H1 (cell line): ENCODE measurements at regions not wholly inside any gene's neighbourhood (a gene's known extent, or its start where the extent isn't known, plus 50 kb on each side); places are given as distances from the start of the nearest gene placed in this dataset.

Experiments
- ATF2 ChIP-seq: IDR thresholded peaks from 2 replicates; pipeline ENCODE4 v1.6.1; 2012; ENCODE audit warnings: low read length, inconsistent platforms
- CHD2 ChIP-seq: IDR thresholded peaks from 2 replicates; pipeline ENCODE4 v1.6.1; 2012; ENCODE audit warnings: low read length, improper control_type of control experiment
- CTCF ChIP-seq, 3 experiments: IDR thresholded peaks; 1 replicate in 2 of 3; 2 replicates in 1 of 3; pipeline versions ENCODE4 v1.5.1 to v1.6.1; 2011; ENCODE audit warnings: low read length in 3 of 3, mild to moderate bottlenecking in 3 of 3, inconsistent platforms in 2 of 3, low read depth in 1 of 3, moderate library complexity in 1 of 3; ENCODE audit not compliant: insufficient read depth in 1 of 3; ENCODE audit errors: control extremely low read depth in 1 of 3
- EGR1 ChIP-seq: IDR thresholded peaks from 2 replicates; pipeline ENCODE4 v1.6.1; 2011; ENCODE audit warnings: low read depth, low read length, borderline replicate concordance
- EP300 ChIP-seq, 2 experiments: IDR thresholded peaks; 1 replicate in 1 of 2; 2 replicates in 1 of 2; pipeline ENCODE4 v1.6.1; 2011 to 2012; ENCODE audit warnings: low read depth in 2 of 2, low read length in 2 of 2, mild to moderate bottlenecking in 2 of 2, borderline replicate concordance in 1 of 2, inconsistent platforms in 1 of 2, moderate library complexity in 1 of 2
- JUN ChIP-seq: IDR thresholded peaks from 2 replicates; pipeline ENCODE4 v1.6.1; 2011; ENCODE audit warnings: low read depth, mild to moderate bottlenecking, improper control_type of control experiment, low read length
- POLR2A ChIP-seq, 2 experiments: IDR thresholded peaks; 1 replicate in 1 of 2; 2 replicates in 1 of 2; pipeline ENCODE4 v1.6.1; 2011; ENCODE audit warnings: low read depth in 2 of 2, low read length in 2 of 2, mild to moderate bottlenecking in 2 of 2; ENCODE audit errors: control extremely low read depth in 1 of 2
- RAD21 ChIP-seq, 2 experiments: IDR thresholded peaks in 1 of 2; conservative IDR thresholded peaks in 1 of 2; 2 replicates each; pipeline ENCODE4 v1.6.1; 2011; ENCODE audit warnings: low read depth in 2 of 2, low read length in 2 of 2, improper control_type of control experiment in 1 of 2, inconsistent platforms in 1 of 2, mild to moderate bottlenecking in 1 of 2, moderate library complexity in 1 of 2
- SP2 ChIP-seq: IDR thresholded peaks from 2 replicates; pipeline ENCODE4 v1.6.1; 2012; ENCODE audit warnings: mild to moderate bottlenecking, low read length, inconsistent platforms
- SUZ12 ChIP-seq: fragments of 200-600 bp; sonication (generic); IDR thresholded peaks from 2 replicates; pipeline ENCODE4 v1.6.1; 2012; ENCODE audit warnings: mild to moderate bottlenecking, inconsistent platforms, low read length, moderate library complexity, mixed read lengths
- TBP ChIP-seq: IDR thresholded peaks from 2 replicates; pipeline ENCODE4 v1.6.1; 2011; ENCODE audit warnings: low read depth, low read length, improper control_type of control experiment
- USF2 ChIP-seq: IDR thresholded peaks from 2 replicates; pipeline ENCODE4 v1.6.1; 2011; ENCODE audit warnings: low read length, improper control_type of control experiment
- ZNF274 ChIP-seq: IDR thresholded peaks from 2 replicates; pipeline ENCODE4 v1.7.0; 2012; ENCODE audit warnings: low read length, borderline replicate concordance; ENCODE audit errors: extremely low read depth

GRCh38 chr4:115688961-115689360 lies 575.5 kb upstream of the NDST4 start:
- TF ChIP-seq ZNF274, result no peak
- no peak for TF ChIP-seq CHD2
- TF ChIP-seq TBP, result no peak
- no peak for TF ChIP-seq RAD21 (IDR thresholded peaks at IDR 0.05 in 1 of 2, conservative IDR thresholded peaks at IDR 0.05 in 1 of 2; ENCODE audit: low read depth in 2 of 2, low read length in 2 of 2)
- TF ChIP-seq CTCF (IDR thresholded peaks at IDR 0.05; ENCODE audit: control extremely low read depth in 1 of 3, insufficient read depth in 1 of 3, low read depth in 1 of 3, low read length in 3 of 3), result no peak
- no peak for TF ChIP-seq ATF2
- TF ChIP-seq EP300 (IDR thresholded peaks at IDR 0.05; ENCODE audit: borderline replicate concordance in 1 of 2, low read depth in 2 of 2, low read length in 2 of 2), result no peak
- no peak for TF ChIP-seq SUZ12
- no peak for TF ChIP-seq USF2
- TF ChIP-seq POLR2A (IDR thresholded peaks at IDR 0.05; ENCODE audit: control extremely low read depth in 1 of 2, low read depth in 2 of 2, low read length in 2 of 2), result no peak
- TF ChIP-seq EGR1, result no peak
- no peak for TF ChIP-seq SP2
- TF ChIP-seq JUN, result no peak
